ENCODE measurements at regions not wholly inside any gene's neighbourhood (a gene's known extent, or its start where the extent isn't known, plus 50 kb on each side); places are given as distances from the start of the nearest gene placed in this dataset.
"Not testable (repeated sequence)": the region's sequence is repeated elsewhere in the genome, so short reads cannot be mapped to it uniquely, and the experiment has no call there.

- Histone ChIP-seq H3K4me3 (no peak overlapping the region), H3K27me3 (no peaks in the 10 kb centered on the region), H3K9me3 (peaks cover 0 to 10% (median 6%) of the 10 kb centered on the region in 3 donors), H3K36me3 (no peaks in the 10 kb centered on the region), H3K4me1 (no peaks in the 10 kb centered on the region), H3K27ac (no peak overlapping the region)
- intact Hi-C loops (cut with DNase I; ENCODE audit: low total_unique reads), result no loop called here
- TF ChIP-seq CTCF (IDR thresholded peaks at IDR 0.05), result no peak
- no peak for DNase-seq
Measured at GRCh38 chr6:120478650-120479049, 855.6 kb downstream of the TBC1D32 start.

- H3K9me3 ChIP-seq, result peaks cover 0 to 6% (median 5%) of the 10 kb centered on the region in 3 donors
- H3K27ac ChIP-seq, result no peak overlapping the region
- H3K4me3 ChIP-seq, result no peak overlapping the region
- H3K36me3 ChIP-seq, result no peaks in the 10 kb centered on the region
- intact Hi-C loops (cut with DNase I; ENCODE audit: low total_unique reads), result no loop called here
- H3K27me3 ChIP-seq, result no peaks in the 10 kb centered on the region
- DNase-seq, result no peak
- TF ChIP-seq CTCF (IDR thresholded peaks at IDR 0.05), result no peak
- H3K4me1 ChIP-seq, result no peaks in the 10 kb centered on the region
Measured at GRCh38 chr6:120473804-120474203, 860.5 kb downstream of the TBC1D32 start.

GRCh38 chr6:120468486-120468885 lies 865.8 kb downstream of the TBC1D32 start:
- no peak overlapping the region for H3K27ac ChIP-seq
- H3K4me1 ChIP-seq, result no peaks in the 10 kb centered on the region
- no peaks in the 10 kb centered on the region for H3K36me3 ChIP-seq
- DNase-seq, result no peak
- no peaks in the 10 kb centered on the region for H3K9me3 ChIP-seq
- TF ChIP-seq CTCF (IDR thresholded peaks at IDR 0.05), result no peak
- H3K4me3 ChIP-seq, result no peak overlapping the region
- intact Hi-C loops (cut with DNase I; ENCODE audit: low total_unique reads), result no loop called here
- H3K27me3 ChIP-seq, result no peaks in the 10 kb centered on the region

GRCh38 chr6:120451508-120451907 lies 882.8 kb downstream of the TBC1D32 start:
- no peak for TF ChIP-seq CTCF (IDR thresholded peaks at IDR 0.05)
- Histone ChIP-seq H3K27me3 (no peaks in the 10 kb centered on the region), H3K4me3 (no peak overlapping the region), H3K27ac (no peak overlapping the region), H3K4me1 (no peaks in the 10 kb centered on the region), H3K36me3 (no peaks in the 10 kb centered on the region), H3K9me3 (no peaks in the 10 kb centered on the region)
- intact Hi-C loops (cut with DNase I; ENCODE audit: low total_unique reads), result no loop called here
- DNase-seq, result no peak

GRCh38 chr6:120447605-120448004 lies 886.7 kb downstream of the TBC1D32 start:
- Histone ChIP-seq H3K27ac (no peak overlapping the region), H3K4me1 (no peaks in the 10 kb centered on the region), H3K36me3 (no peaks in the 10 kb centered on the region), H3K27me3 (no peaks in the 10 kb centered on the region), H3K9me3 (no peaks in the 10 kb centered on the region), H3K4me3 (no peak overlapping the region)
- DNase-seq, result no peak
- TF ChIP-seq CTCF (IDR thresholded peaks at IDR 0.05), result no peak
- intact Hi-C loops (cut with DNase I; ENCODE audit: low total_unique reads), result no loop called here

- H3K9me3 ChIP-seq; DNase-seq; H3K36me3 ChIP-seq; intact Hi-C loops (cut with DNase I; ENCODE audit: low total_unique reads); H3K27ac ChIP-seq; H3K27me3 ChIP-seq; H3K4me1 ChIP-seq; H3K4me3 ChIP-seq: not testable (repeated sequence)
Measured at GRCh38 chr6:120432840-120433239, 901.4 kb downstream of the TBC1D32 start.

Data from tibial artery (tissue), 4 donors.